MM.1S (cell line): ENCODE measurements at regions not wholly inside any gene's neighbourhood (a gene's known extent, or its start where the extent isn't known, plus 50 kb on each side); places are given as distances from the start of the nearest gene placed in this dataset.

Experiments
- DNase-seq: peaks from one replicate; pipeline ENCODE4 v3.0.0-alpha.2; 2015
- H2AFZ ChIP-seq: fragments of 300-600 bp; sonication (generic); 2 replicates; pipeline ENCODE4 v1.6.0; 2016; ENCODE audit warnings: antibody characterized with exemption, low read length
- H3F3A ChIP-seq: fragments of 300-600 bp; sonication (generic); 2 replicates; pipeline ENCODE4 v1.6.1; 2016; ENCODE audit warnings: mild to moderate bottlenecking, antibody characterized with exemption, low read length, moderate library complexity, mixed read lengths; ENCODE audit not compliant: insufficient read depth
- H3K27ac ChIP-seq: fragments of 300-600 bp; sonication (generic); 2 replicates; pipeline ENCODE4 v1.5.1; 2016; ENCODE audit warnings: mild to moderate bottlenecking, low read length
- H3K27me3 ChIP-seq: fragments of 300-600 bp; sonication (generic); replicated peaks from 2 replicates; pipeline ENCODE4 v1.6.0; 2016; ENCODE audit warnings: low read length; ENCODE audit not compliant: insufficient read depth
- H3K36me3 ChIP-seq: fragments of 300-600 bp; sonication (generic); replicated peaks from 2 replicates; pipeline ENCODE4 v1.6.1; 2016; ENCODE audit warnings: mild to moderate bottlenecking, low read length, mixed read lengths; ENCODE audit not compliant: insufficient read depth
- H3K4me1 ChIP-seq: fragments of 300-600 bp; sonication (generic); 2 replicates; pipeline ENCODE4 v1.6.1; 2016; ENCODE audit warnings: low read length, mixed read lengths
- H3K4me2 ChIP-seq: fragments of 300-600 bp; sonication (generic); 2 replicates; pipeline ENCODE4 v1.6.0; 2016; ENCODE audit warnings: low read depth, low read length
- H3K4me3 ChIP-seq: fragments of 300-600 bp; sonication (generic); 2 replicates; pipeline ENCODE4 v1.5.1; 2016; ENCODE audit warnings: low read length, mixed read lengths
- H3K79me2 ChIP-seq: fragments of 300-600 bp; sonication (generic); 2 replicates; pipeline ENCODE4 v1.6.1; 2016; ENCODE audit warnings: mixed run types, low read length, mixed read lengths
- H3K9ac ChIP-seq: fragments of 300-600 bp; sonication (generic); 2 replicates; pipeline ENCODE4 v1.6.1; 2016; ENCODE audit warnings: low read length, mixed read lengths
- H3K9me2 ChIP-seq: fragments of 300-600 bp; sonication (generic); replicated peaks from 2 replicates; pipeline ENCODE4 v1.6.1; 2016; ENCODE audit warnings: mild to moderate bottlenecking, low read length, mixed read lengths; ENCODE audit not compliant: insufficient read depth
- H3K9me3 ChIP-seq: fragments of 300-600 bp; sonication (generic); replicated peaks from 2 replicates; pipeline ENCODE4 v1.6.1; 2016; ENCODE audit warnings: mild to moderate bottlenecking, low read length, mixed read lengths; ENCODE audit not compliant: insufficient read depth
- H4K20me1 ChIP-seq: fragments of 300-600 bp; sonication (generic); 2 replicates; pipeline ENCODE4 v1.6.1; 2016; ENCODE audit warnings: mild to moderate bottlenecking, low read length, moderate library complexity, mixed read lengths; ENCODE audit not compliant: insufficient read depth
- CTCF ChIP-seq: fragments of 300-600 bp; sonication (generic); IDR thresholded peaks from 2 replicates; pipeline ENCODE4 v1.5.1; 2016; ENCODE audit warnings: antibody characterized with exemption, low read length, mixed read lengths
- EZH2 ChIP-seq: fragments of 300-600 bp; sonication (generic); optimal IDR thresholded peaks from 2 replicates; pipeline ENCODE3; 2017; ENCODE audit warnings: low read depth, mild to moderate bottlenecking, antibody characterized with exemption, low read length, mixed read lengths
- EZH2phosphoT487 ChIP-seq: fragments of 300-600 bp; sonication (generic); IDR thresholded peaks from 2 replicates; pipeline ENCODE4 v1.6.1; 2018; ENCODE audit warnings: antibody characterized with exemption, low read length

- no peaks in the 10 kb centered on the region for H3K27me3 ChIP-seq
- H3K4me3 ChIP-seq: no peak overlapping the region
- H3K36me3 ChIP-seq: no peaks in the 10 kb centered on the region
- no peak overlapping the region for H2AFZ ChIP-seq
- no peak overlapping the region for H3K27ac ChIP-seq
- no peaks in the 10 kb centered on the region for H3K79me2 ChIP-seq
- TF ChIP-seq EZH2 (no peak), CTCF (no peak), EZH2phosphoT487 (no peak)
- H4K20me1 ChIP-seq: no peaks in the 10 kb centered on the region
- no peak for DNase-seq
- H3K9me3 ChIP-seq: no peaks in the 10 kb centered on the region
- no peaks in the 10 kb centered on the region for H3K9me2 ChIP-seq
- no peak overlapping the region for H3K4me2 ChIP-seq
- H3K4me1 ChIP-seq: no peaks in the 10 kb centered on the region
- no peaks in the 10 kb centered on the region for H3F3A ChIP-seq
- no peak overlapping the region for H3K9ac ChIP-seq
Observed at GRCh38 chr1:193607787-193608186, 421.4 kb upstream of the B3GALT2 start.

DNA sequence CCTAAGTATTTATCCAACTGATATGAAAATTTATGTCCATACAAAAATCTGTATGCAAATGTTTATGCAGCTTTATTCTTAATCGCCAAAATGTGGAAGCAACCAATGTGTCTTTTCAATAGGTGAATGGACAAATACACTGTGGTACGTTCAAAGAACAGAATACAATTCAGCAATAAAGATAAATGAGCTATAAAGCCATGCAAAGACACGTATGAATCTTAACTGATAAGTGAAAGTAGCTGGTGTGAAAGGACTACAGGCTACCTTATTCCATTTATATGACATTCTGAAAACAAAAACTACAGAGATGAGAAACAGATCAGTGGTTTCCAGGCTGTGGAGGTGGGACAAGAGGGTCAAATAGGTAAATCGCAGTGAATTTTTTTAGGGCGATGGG lies 419.6 kb upstream of the B3GALT2 start:
- Histone ChIP-seq H2AFZ (no peak overlapping the region), H3K4me3 (no peak overlapping the region)
- TF ChIP-seq EZH2 (no peak), EZH2phosphoT487 (no peak)

DNA sequence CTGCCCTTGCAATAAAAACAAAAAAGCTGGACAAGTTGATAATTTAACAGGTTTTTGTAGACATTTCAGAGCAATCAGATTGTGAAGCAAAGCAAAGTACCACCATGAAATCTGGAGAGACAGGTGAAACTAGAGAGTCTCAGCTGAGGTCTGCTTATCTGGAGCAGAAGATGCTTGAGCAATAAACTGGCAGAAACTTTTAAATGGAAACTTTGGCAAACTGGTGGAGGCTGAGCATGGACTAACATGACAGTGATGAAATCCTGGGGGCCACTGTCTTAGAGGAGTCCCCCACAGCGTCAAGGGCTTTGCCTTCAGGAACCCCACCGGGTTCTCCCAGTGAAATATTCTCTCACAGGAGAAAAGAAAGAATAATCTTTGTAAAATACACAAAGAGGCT lies 416.3 kb upstream of the B3GALT2 start:
- H3K27ac ChIP-seq: no peak overlapping the region
- H3F3A ChIP-seq: no peaks in the 10 kb centered on the region
- no peak overlapping the region for H3K9ac ChIP-seq
- H2AFZ ChIP-seq: no peak overlapping the region
- no peak overlapping the region for H3K4me3 ChIP-seq
- no peaks in the 10 kb centered on the region for H3K9me3 ChIP-seq
- H3K27me3 ChIP-seq: no peaks in the 10 kb centered on the region
- H3K79me2 ChIP-seq: no peaks in the 10 kb centered on the region
- DNase-seq: no peak
- H3K9me2 ChIP-seq: no peaks in the 10 kb centered on the region
- H3K4me2 ChIP-seq: no peak overlapping the region
- no peaks in the 10 kb centered on the region for H4K20me1 ChIP-seq
- H3K4me1 ChIP-seq: no peaks in the 10 kb centered on the region
- H3K36me3 ChIP-seq: no peaks in the 10 kb centered on the region
- TF ChIP-seq EZH2 (no peak), CTCF (no peak), EZH2phosphoT487 (no peak)

More for the DNA sequence above, 419.6 kb upstream of the B3GALT2 start:
- no peak overlapping the region for H3K4me2 ChIP-seq
- H3K27ac ChIP-seq: no peak overlapping the region
- no peaks in the 10 kb centered on the region for H3K79me2 ChIP-seq
- no peak for DNase-seq
- no peaks in the 10 kb centered on the region for H3K9me3 ChIP-seq
- no peaks in the 10 kb centered on the region for H3K36me3 ChIP-seq
- H3K4me1 ChIP-seq: no peaks in the 10 kb centered on the region
- no peaks in the 10 kb centered on the region for H4K20me1 ChIP-seq
- no peaks in the 10 kb centered on the region for H3K9me2 ChIP-seq
- no peak overlapping the region for H3K9ac ChIP-seq
- H3K27me3 ChIP-seq: no peaks in the 10 kb centered on the region
- H3F3A ChIP-seq: no peaks in the 10 kb centered on the region

GRCh38 chr1:193593147-193593885 lies 406.9 kb upstream of the B3GALT2 start:
- Histone ChIP-seq H3K4me2 (no peak overlapping the region), H3K9me3 (no peaks in the 10 kb centered on the region), H3K79me2 (no peaks in the 10 kb centered on the region), H3K4me1 (no peaks in the 10 kb centered on the region; the same call in 1 of the 2 replicates), H3K4me3 (no peak overlapping the region), H3K27me3 (no peaks in the 10 kb centered on the region), H3K36me3 (no peaks in the 10 kb centered on the region), H4K20me1 (no peaks in the 10 kb centered on the region), H2AFZ (no peak overlapping the region), H3K27ac (no peak overlapping the region), H3F3A (no peaks in the 10 kb centered on the region), H3K9ac (no peak overlapping the region), H3K9me2 (no peaks in the 10 kb centered on the region)
- TF ChIP-seq EZH2: no peak
- no peak for TF ChIP-seq CTCF
- no peak for TF ChIP-seq EZH2phosphoT487
- no peak for DNase-seq
